Medulla oblongata (tissue), 1 donor: ENCODE measurements at regions not wholly inside any gene's neighbourhood (a gene's known extent, or its start where the extent isn't known, plus 50 kb on each side); places are given as distances from the start of the nearest gene placed in this dataset.
"Not testable (repeated sequence)": the region's sequence is repeated elsewhere in the genome, so short reads cannot be mapped to it uniquely, and the experiment has no call there.

ENCODE experiments used
- DNase-seq: peaks from one replicate; pipeline ENCODE4 v3.0.0-alpha.2; 2015; ENCODE audit errors: extremely low spot score

DNA sequence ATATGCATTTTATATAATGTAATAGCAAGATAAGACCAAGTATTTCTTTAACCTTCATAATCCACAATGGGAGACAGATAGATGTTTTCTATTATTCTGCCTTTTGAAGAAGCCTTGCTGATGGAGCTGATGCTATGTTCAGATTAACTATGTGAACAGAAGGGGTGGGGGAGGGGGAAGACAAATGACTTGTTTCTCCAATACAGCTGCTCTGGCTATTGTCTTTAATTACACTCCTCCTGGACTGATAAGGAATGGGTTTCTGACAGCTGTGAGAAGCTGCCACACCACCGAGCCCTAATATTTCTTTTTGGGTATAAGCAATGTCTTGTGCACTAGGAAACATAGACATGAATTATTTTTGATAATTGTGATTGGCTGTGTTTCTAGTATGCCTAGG, 62.0 kb downstream of the CAVIN4 start:
- DNase-seq = no peak

DNA sequence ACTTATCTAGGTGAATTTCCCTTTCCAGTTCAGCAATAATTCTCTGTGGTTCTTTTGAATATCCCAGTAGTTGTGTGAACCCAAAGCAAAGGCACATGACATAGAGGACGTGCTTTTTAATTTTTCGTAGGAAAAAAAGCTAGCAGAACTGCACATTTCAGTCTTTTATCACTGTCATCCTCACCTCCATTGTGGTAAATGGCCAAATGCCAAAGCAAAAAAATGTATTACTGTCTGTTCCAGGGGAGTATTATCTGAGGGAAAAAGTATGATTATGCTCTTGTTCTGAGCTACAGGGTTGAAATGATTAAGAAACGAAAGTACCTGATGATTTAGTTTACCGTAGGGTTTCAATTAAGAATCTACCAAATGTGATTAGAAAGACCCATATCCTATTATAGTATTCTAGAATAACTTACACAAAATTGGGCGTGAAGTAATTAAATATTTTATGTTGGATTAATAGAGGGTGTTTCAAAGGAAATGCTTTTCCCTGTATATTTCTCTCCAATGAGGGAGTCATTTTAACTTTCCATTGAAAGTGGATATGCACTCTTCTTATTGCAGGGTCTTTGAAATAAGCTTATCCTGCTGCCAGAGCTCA, 62.7 kb downstream of the CAVIN4 start:
- DNase-seq = no peak

DNA sequence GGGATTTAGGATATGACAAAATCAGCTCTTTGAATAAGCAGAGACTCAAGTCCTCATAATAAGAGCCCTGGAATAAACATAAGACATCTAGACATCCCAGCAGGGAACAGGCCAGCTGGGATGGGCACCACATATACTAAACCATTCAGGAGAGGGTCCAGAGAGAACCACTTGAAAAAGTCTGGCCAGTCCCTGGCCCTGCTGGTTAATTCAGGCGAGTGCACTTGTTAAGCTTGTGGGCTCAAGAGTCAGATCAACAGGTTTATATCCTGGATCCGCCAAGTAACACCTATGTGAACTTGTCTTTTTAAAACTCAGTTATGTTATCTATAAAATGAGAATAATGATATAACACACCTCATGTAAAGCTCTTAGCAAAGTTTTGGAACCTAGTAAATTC, 63.3 kb downstream of the CAVIN4 start:
- DNase-seq = no peak

DNA sequence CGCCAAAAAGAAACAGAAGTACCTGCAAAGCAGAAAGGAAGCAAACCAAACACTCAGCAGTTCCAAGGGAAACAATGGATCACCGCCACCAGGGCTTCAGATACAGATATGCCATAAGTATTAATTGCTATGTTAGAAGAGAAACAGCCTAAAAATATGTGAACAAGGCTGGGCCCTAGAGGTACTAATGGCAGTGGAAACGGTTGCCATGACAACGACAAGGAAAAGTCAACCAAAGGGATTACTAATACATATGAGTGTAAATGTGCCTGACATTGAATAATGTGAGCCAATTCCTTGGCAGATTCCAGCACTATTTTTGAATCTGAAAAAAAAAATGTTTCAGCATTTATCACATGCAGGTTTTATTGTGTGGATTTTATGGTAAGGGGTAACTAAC, 75.0 kb downstream of the CAVIN4 start:
- DNase-seq = no peak

DNA sequence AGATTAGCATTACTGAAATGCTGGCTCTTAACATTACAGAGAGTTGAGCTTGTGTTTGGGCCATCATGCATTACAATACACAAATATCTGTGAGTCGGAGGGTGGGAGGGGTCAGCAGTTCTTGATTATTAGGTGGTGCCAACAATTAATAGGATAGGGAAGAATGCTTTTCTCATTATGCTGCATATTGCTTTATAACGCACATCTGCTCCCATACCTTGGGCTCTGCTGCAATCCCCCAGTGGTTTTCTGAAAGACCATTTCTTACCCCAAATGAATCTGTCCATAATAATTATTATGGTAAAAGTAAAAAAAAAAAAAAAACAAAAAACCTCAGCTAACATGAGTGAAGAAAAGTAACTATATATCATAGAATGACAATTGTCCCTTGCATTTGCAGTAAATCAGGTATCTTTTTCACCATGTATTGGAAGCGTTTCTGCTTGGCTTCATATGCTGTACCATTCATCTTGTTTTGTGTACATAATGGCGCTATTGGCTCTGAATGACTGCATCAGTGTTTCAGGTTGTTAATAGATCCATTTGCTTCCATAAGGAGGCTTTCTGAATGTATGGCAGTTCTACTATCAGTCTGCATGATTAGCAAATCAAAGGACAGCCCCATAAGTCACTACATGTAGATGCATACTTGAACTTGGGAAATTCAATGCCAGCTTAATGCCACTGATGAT, 75.9 kb downstream of the CAVIN4 start:
- DNase-seq = no peak

DNA sequence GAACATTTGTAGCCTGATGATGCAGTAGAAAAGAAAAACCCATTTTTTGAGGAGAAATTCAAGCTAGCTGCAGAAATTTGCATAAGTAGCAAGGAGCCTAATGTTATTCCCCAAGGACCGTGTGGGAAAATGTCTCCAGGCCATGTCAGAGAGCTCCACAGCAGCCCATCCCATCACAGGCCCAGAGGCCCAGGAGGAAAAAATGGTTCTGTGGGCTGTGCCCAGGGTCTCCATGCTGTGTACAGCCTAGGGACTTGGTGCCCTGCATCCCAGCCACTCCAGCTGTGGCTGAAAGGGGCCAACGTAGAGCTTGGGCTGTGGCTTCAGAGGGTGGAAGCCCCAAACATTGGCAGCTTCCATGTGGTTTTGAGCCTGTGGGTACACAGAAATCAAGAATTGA, 79.0 kb downstream of the CAVIN4 start:
- not testable (repeated sequence) for DNase-seq

DNA sequence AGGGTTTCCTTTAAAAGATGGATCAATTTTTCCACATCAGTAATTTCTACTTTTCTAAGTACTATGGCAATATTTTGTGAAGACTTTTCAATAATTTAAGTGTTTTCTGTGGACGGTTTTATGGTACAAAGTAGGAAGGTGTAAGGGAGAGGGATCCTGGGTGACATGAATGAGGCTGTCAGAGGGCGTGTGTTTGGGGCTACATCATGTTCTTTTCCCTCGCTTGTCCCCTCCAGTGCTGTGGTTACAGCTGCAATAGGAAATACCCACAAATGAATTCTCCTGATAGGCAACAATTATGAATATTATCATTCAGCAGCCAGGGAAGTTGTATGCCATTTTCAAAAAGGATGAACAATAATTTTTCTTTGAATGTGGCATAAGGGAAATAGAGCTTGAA, 83.8 kb downstream of the CAVIN4 start:
- no peak for DNase-seq

DNA sequence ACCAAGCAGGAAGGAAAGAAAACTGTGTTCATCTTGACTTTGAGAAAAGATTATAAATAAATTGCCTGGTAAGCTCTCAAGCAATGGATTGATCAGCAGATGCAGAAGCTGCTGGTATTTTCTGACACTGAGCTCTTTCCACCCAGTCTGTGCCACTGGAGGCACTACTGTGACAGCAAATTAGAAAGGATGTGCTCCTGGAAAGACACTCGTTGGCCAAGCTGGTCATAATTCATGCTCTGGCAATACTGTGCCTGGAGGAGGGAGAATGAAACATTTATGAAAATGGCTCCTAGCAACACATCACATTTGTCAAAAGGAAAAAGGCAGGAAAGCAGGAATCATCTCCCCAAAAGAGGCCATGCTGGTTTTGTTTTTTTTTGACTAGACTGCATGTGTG, 84.2 kb downstream of the CAVIN4 start:
- DNase-seq = no peak

DNA sequence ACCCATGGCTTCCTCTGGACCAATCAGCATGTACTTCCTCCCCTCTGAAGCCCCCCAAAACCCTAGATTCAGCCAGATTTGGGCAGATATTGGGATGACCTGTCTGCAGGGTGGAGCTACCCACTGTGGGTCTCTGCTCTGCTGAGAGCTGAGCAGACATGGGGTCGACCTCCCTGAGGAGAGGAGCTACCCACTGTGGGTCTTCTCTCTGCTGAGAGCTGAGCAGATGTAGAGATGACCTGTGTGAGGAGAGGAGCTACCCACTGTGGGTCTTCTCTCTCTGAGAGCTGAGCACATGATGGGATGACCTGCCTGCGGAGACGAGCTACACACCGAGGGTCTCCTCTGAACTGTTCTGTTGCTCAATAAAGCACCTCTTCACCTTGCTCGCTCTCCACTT, 89.6 kb downstream of the CAVIN4 start:
- no peak for DNase-seq

DNA sequence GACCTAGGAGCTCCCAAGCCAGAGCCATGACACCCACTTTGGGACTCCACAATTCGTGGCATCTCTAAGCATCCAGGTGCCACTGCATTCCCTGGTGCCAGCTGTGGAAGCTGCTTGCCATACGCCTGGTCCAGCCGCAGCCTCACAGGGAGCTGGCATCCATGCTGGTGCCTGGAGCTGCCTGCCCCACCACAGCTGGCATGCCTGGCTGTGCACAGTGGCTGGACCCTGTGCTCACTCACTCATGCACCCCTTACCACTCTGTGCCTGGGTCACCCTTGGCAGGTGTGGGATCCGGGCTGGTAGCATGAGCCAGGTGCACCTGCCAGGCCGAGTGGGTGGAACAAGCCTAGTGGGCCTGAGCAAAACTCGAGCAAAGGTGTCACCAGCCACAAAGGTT, 90.1 kb downstream of the CAVIN4 start:
- DNase-seq = no peak

DNA sequence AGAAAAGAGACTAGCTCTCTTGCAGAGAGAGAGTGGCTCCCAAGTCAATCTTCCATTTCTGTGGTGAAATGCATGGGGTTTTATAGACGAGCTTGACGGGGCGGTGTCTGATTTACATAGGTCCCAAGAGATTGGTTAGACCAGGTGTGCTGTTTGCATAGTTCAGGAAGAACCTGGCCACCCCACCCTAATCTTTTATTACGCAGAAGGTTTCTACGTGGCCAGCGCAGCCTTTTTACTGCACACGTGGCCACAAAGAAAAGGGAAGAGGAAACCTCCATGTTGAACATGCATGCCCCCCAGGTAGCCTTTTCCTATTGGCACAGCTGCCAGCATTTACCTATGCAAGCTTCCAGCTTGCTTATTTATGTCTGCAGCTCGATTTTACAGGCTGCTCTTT, 92.1 kb downstream of the CAVIN4 start:
- DNase-seq = no peak

DNA sequence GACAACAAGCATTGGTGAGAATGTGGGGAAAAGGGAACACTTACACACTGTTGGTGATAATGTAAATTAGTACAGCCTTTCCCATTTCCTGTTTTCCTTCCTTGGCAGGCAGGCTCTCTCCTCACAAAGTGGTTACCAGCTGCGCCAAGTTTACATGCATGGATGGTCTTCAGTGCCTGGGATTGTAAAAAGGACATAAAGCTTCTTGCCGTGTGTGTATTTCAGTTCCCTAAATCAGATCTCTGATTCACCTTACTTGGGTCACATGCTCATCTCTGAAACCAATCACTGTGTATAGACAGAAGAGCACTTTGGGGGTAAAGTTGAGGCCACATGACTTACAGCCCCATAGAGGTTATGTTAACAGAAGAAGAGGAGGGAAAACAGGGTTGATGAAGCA, 92.8 kb downstream of the CAVIN4 start:
- DNase-seq = no peak

DNA sequence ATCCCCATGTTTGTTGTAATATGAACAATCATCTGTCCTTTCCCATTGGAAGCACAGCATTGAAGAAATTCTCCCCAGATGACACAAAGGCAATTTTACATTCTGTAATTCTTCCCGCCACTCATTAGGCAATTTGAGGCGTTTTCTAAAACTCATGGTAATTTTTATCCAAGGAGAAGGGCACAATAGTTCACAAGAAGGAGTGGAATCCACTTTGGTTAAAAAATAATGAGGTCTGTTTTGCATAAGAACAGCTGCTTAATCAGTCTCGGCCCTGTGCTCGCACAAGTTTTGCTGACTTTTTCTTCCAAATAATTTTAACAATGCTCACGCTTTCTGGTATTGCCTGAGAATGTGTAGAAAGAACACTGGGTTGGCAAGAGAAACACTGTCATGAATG, 94.0 kb downstream of the CAVIN4 start:
- no peak for DNase-seq

DNA sequence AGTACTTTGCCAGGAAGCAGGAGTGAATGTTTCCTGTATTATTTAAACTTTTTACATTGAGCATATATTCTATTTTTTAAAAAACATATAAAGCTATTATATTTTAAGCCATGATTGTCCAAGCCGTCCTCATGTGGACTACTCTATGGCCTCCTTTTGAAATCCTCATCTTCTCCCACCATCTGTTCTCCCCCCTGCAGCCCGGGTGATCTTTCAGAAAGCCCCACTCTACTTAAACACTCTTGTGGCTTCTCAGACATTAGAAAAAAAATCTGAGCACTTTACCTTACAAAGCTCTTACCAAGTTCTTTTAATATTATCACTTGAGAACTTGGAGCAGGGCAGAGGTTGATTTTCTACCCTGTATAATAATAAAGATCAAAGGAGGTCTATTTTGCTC, 95.4 kb downstream of the CAVIN4 start:
- DNase-seq = no peak

DNA sequence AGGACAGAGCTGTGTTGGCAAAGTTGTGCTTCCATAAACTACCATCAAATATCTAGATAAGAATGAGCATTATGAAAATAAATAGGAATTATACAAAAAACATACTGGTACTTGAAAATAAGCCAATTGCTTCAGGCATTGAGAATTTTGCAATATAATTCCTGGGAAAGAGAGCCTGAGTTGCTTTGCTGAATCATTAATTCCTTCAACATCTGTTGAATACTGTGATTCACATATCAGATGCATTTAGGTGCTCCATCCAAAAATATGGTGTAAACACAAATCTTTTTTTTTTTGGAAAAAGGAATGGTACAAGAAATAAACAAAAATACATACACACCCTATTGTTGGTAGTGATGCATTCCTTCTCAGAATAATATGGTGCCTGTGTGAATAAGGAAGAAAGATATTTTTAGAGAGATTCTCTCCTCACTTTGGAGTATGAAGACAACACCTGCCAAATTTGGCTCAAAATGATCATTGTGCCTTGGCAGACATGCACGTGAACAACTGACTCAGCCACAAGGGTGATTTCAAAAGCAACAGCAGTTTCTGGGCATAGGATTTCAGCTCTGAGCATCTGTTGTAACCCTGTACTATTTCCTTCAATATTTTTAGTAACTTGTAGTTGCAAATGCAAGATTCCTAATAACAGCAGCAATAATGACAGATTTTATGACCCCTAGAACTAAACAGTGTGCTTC, 96.7 kb downstream of the CAVIN4 start:
- DNase-seq = no peak

DNA sequence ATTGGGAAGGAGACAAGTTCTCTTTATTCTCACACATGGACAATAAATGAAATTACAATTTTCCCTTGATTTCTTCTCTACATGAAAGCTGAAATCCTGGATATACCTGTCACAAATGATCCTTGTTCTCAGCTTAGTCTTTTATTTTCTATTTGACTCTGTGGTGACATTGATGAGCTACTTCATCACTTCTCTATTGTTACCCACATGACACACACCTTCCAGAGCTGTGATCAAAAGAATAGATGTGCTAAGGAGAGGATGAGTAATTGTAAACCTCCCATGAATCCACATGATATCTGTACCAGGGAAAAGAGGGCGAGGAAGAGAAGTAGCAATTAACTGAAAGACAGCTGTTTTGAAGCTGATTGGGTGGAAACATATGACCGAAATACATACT, 102.0 kb downstream of the CAVIN4 start:
- no peak for DNase-seq

DNA sequence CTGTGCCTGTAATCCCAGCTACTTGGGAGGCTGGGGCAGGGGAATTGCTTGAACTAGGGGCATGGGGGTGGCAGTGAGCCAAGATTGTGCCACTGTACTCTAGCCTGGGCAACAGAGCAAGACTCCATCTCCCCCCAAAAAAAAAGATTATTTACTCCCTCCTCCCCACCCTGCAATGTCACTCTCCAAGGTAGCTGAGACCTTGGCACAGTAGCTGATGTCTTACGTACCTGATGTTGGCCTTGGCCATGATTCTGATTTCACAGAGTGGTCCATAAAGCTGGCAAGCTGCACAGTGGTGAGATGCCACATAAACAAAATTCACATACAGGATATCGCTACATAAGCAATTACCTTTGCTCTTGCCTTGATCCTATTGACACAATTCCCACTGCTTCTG, 108.5 kb downstream of the CAVIN4 start:
- no peak for DNase-seq

DNA sequence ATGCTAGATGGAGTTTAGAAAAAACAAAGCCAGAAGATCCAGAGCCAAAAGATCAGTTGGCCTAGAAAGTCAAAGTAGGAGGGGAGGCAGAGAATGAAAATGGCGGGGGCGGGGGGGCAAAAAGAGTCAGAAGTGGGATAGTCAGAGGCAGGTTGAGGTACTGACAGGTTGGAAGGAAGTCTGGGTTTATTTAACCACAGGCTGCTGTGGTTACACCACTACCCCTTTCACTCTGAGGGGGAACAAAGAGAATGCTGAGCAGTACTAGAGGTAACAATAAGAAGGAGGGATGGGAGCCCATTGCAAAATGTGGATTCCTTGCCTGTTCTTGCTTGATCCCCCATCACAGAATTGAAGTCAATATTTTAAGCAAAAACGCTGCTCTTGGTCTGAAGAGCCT, 111.8 kb downstream of the CAVIN4 start:
- DNase-seq = no peak

DNA sequence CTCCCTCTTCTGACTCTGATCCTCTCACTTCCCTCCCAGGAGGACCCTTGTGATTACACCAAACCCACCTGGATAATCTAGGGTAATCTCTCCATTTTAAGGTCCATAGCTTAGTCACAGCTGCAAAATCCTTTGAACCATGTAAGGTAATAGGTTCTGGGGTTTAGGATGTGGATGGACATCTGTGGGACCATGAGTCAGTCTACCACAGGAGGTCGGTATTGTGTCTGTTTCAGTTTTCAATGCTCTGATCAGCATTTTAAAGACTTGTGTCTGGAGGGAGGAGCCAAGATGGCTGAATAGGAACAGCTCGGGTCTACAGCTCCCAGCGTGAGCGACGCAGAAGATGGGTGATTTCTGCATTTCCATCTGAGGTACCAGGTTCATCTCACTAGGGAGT, 112.6 kb downstream of the CAVIN4 start:
- no peak for DNase-seq

DNA sequence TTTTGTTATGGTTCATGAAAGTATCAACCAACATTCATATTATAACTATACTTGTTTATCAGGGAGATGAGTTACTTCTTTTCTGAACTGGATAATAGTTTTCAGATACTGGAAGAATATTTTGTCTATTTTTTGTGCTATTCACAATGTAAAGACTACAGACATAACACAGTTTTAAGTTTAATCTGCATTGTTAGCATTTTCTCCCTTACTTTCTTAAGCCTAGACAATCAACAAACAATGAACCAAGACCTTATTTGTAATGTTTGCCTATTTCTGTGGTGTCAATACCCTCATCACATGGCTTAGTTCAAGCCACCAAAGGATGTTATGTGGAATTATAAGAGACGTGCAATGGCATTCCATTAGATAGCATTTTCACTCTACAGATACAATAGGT, 119.5 kb downstream of the CAVIN4 start:
- no peak for DNase-seq

DNA sequence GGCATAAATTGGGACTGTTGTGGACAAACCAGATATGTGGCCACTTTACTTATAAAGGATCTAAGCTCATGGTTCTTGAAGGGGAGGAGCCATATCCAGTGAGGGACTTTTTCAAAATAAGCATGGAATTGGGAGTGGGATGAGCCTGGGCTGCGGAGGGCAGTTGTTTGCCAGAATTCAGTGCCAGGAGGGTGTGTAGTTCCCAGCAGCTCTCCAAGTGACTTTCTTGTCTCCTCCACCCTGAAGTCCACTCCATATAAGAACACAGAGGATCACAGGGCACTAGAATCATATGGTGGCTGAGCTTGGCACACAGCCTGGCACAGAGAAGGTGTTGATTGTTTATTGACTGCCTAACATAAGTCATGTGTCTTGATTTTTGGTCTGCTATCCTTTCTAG, 121.1 kb downstream of the CAVIN4 start:
- DNase-seq = no peak

DNA sequence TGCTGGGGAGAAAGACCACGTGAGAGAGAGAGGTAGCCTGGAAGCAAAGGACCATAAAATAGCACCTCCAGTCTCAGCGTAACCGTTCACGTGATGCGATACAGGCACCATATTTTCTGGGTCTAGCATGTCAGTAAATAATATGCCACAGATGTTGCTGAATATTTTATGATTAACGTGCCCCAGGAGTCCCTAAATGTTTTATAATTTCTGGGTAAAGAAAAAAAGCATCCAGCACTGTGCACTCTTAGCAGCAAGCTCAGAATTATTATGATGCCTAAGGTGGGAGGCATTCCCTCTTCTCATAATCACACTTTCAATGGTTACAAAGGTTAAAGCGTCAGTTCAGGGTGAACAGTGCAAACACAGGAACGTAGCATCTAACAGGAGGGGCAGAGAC, 121.8 kb downstream of the CAVIN4 start:
- DNase-seq = no peak

DNA sequence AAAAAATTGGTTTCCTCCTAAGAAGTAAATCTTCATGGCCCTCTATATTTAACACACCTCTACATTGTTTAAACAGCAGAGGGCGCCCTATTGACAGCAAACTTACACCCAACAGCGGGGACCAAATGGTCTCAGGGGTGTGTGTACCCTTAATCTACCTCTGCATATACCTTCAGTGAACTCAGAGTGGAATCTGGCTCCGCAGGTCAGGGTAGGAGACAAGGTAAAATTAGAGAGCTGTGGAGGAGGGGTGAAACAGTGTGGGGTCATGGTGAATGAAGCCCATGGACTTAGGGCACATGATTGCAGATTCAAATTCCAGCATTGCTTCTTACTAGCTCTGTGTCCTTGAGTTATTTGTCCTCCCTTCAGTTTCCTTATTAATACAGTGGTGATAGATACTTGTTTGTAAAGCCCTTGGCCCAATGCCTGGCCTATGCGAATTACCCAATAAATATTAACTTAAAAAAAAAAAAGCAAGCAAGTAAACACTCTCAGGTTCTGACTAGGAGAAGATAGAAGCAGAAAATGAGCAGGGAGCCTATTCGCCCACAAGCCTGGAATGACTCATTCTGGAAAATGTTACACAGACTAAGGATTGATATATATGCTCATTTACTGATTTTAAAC, 122.9 kb downstream of the CAVIN4 start:
- peak; percentile 19 for DNase-seq
